HCT116 (cell line): ENCODE measurements at regions not wholly inside any gene's neighbourhood (a gene's known extent, or its start where the extent isn't known, plus 50 kb on each side); places are given as distances from the start of the nearest gene placed in this dataset.

Experiments
- ATAC-seq: fragments of 200-7000 bp; cut with Tn5 transposase; 2 replicates; pipeline ENCODE4 v1.9.1; 2020; ENCODE audit warnings: mild to moderate bottlenecking, moderate library complexity
- BruUV-seq: library from RNA; stranded (reverse); fragments of 400-500 nt; replicated peaks from 2 replicates; lab custom pipeline; 2021; lab: Mats Ljungman, UMichigan
- CTCF ChIA-PET: fragments of 300-600 bp; sonication (Branson Sonifier 250); formaldehyde crosslinking; loops from one replicate; lab custom pipeline; 2021; ENCODE audit warnings: antibody characterized with exemption; lab: Charles Lee
- POLR2A ChIA-PET: fragments of 300-600, 350-600 bp; sonication (Branson Sonifier 250); formaldehyde crosslinking; loops from one replicate; lab custom pipeline; 2021; ENCODE audit warnings: antibody characterized with exemption; lab: Charles Lee
- RAD21 ChIA-PET, 2 experiments: fragments of 300-600 bp; sonication (Branson Sonifier 250); formaldehyde crosslinking; loops; one replicate each; lab custom pipeline; 2023; ENCODE audit warnings: low total read pairs in 2 of 2; ENCODE audit not compliant: uncharacterized antibody in 2 of 2, unreplicated experiment in 2 of 2, low non-redundant PET in 1 of 2; lab: Charles Lee
- DNase-seq: peaks from one replicate; pipeline ENCODE4 v3.0.0-alpha.2; 2010; ENCODE audit warnings: low read depth, low spot score
- H2AFZ ChIP-seq: fragments of 200-600 bp; shearing (Covaris generic), sonication (generic); 2 replicates; pipeline ENCODE4 v1.6.1; 2017; ENCODE audit warnings: low read depth, mixed run types, mixed read lengths, antibody characterized with exemption, low read length; ENCODE audit not compliant: poor library complexity, severe bottlenecking
- H3K27ac ChIP-seq: 2 replicates; pipeline ENCODE4 v1.5.1; 2012; ENCODE audit warnings: low read depth, low read length
- H3K27me3 ChIP-seq: fragments of 200-600 bp; sonication (generic); 2 replicates; pipeline ENCODE4 v1.6.1; 2016; ENCODE audit warnings: mixed run types, low read length, mixed read lengths; ENCODE audit not compliant: insufficient read depth
- H3K36me3 ChIP-seq, 2 experiments: fragments of 200-500 bp in 1 of 2; fragments of 200-600 bp in 1 of 2; sonication (Bioruptor generic) in 1 of 2; sonication (generic) in 1 of 2; 2 replicates each; pipeline versions ENCODE4 v1.5.1 to v1.6.1; 2014 to 2016; ENCODE audit warnings: low read length in 2 of 2, inconsistent platforms in 1 of 2, mixed read lengths in 1 of 2, mixed run types in 1 of 2; ENCODE audit not compliant: insufficient read depth in 2 of 2, control insufficient read depth in 1 of 2
- H3K4me1 ChIP-seq, 2 experiments: fragments of 200-600 bp in 1 of 2; sonication (generic) in 1 of 2; 2 replicates each; pipeline versions ENCODE4 v1.5.1 to v1.6.1; 2012 to 2017; ENCODE audit warnings: low read length in 2 of 2, inconsistent platforms in 1 of 2, mild to moderate bottlenecking in 1 of 2, mixed read lengths in 1 of 2, mixed run types in 1 of 2, moderate library complexity in 1 of 2; ENCODE audit not compliant: insufficient read depth in 2 of 2, control insufficient read depth in 1 of 2
- H3K4me2 ChIP-seq: fragments of 200-600 bp; sonication (generic); 2 replicates; pipeline ENCODE4 v1.6.1; 2017; ENCODE audit warnings: mixed run types, low read length, mixed read lengths
- H3K4me3 ChIP-seq, 2 experiments: fragments of 200-600 bp in 1 of 2; sonication (generic) in 1 of 2; replicated peaks in 1 of 2; 2 replicates each; pipeline ENCODE4 v1.5.1; 2011 to 2016; ENCODE audit warnings: low read length in 2 of 2, control low read depth in 1 of 2, low read depth in 1 of 2, mild to moderate bottlenecking in 1 of 2, mixed read lengths in 1 of 2, mixed run types in 1 of 2
- H3K79me2 ChIP-seq: fragments of 200-600 bp; sonication (generic); 2 replicates; pipeline ENCODE4 v1.6.1; 2017; ENCODE audit warnings: mild to moderate bottlenecking, mixed run types, low read length, moderate library complexity, mixed read lengths; ENCODE audit not compliant: insufficient read depth
- H3K9ac ChIP-seq: fragments of 200-600 bp; sonication (generic); 2 replicates; pipeline ENCODE4 v1.6.1; 2016; ENCODE audit warnings: low read length, mixed read lengths
- H3K9me2 ChIP-seq: fragments of 200-600 bp; sonication (generic), shearing (Covaris generic); 2 replicates; pipeline ENCODE4 v1.6.1; 2017; ENCODE audit warnings: mixed run types, mild to moderate bottlenecking, moderate library complexity; ENCODE audit not compliant: insufficient read depth
- H3K9me3 ChIP-seq, 2 experiments: fragments of 200-500 bp in 1 of 2; fragments of 200-600 bp in 1 of 2; sonication (Bioruptor generic) in 1 of 2; sonication (generic) in 1 of 2; 2 replicates each; pipeline ENCODE4 v1.6.1; 2014 to 2017; ENCODE audit warnings: low read length in 2 of 2, mixed read lengths in 2 of 2, inconsistent platforms in 1 of 2, low read depth in 1 of 2, mild to moderate bottlenecking in 1 of 2, mixed run types in 1 of 2, moderate library complexity in 1 of 2; ENCODE audit not compliant: control insufficient read depth in 1 of 2, insufficient read depth in 1 of 2
- H4K20me1 ChIP-seq: fragments of 200-600 bp; sonication (generic), shearing (Covaris generic); 2 replicates; pipeline ENCODE4 v1.6.1; 2017; ENCODE audit warnings: mixed run types, mild to moderate bottlenecking, moderate library complexity; ENCODE audit not compliant: insufficient read depth
- ATF3 ChIP-seq: IDR thresholded peaks from 2 replicates; pipeline ENCODE4 v1.6.1; 2012
- CBX3 ChIP-seq: IDR thresholded peaks from 2 replicates; pipeline ENCODE4 v1.6.1; 2012; ENCODE audit warnings: low read depth
- CTCF ChIP-seq, 3 experiments: fragments of 200-600 bp in 1 of 3; sonication (generic) in 1 of 3; IDR thresholded peaks in 2 of 3; conservative IDR thresholded peaks in 1 of 3; 2 replicates each; pipeline ENCODE4 v1.5.1; 2012 to 2017; ENCODE audit warnings: low read depth in 2 of 3, low read length in 2 of 3, antibody characterized with exemption in 1 of 3, borderline replicate concordance in 1 of 3, control low read depth in 1 of 3, mild to moderate bottlenecking in 1 of 3, mixed read lengths in 1 of 3, mixed run types in 1 of 3, moderate library complexity in 1 of 3; ENCODE audit not compliant: insufficient read depth in 1 of 3
- EZH2 ChIP-seq: fragments of 200-600 bp; sonication (generic); IDR thresholded peaks from 2 replicates; pipeline ENCODE4 v1.6.1; 2017; ENCODE audit warnings: antibody characterized with exemption, mixed run types
- FOSL1 ChIP-seq: IDR thresholded peaks from 2 replicates; pipeline ENCODE4 v1.6.1; 2012; ENCODE audit warnings: low read depth
- JUND ChIP-seq: IDR thresholded peaks from 2 replicates; pipeline ENCODE4 v1.6.1; 2012
- POLR2A ChIP-seq: IDR thresholded peaks from 2 replicates; pipeline ENCODE4 v1.7.0; 2011; ENCODE audit warnings: borderline replicate concordance; ENCODE audit not compliant: insufficient read depth, insufficient read length; ENCODE audit errors: extremely low read depth
- POLR2AphosphoS5 ChIP-seq: IDR thresholded peaks from 2 replicates; pipeline ENCODE4 v1.6.1; 2011; ENCODE audit warnings: mild to moderate bottlenecking, low read depth, low read length, moderate library complexity
- SIN3A ChIP-seq: IDR thresholded peaks from 2 replicates; pipeline ENCODE4 v1.6.1; 2012; ENCODE audit warnings: low read depth
- SRF ChIP-seq: IDR thresholded peaks from 2 replicates; pipeline ENCODE4 v1.6.1; 2012; ENCODE audit warnings: low read depth
- TCF7L2 ChIP-seq: IDR thresholded peaks from 2 replicates; pipeline ENCODE4 v1.7.0; 2011; ENCODE audit warnings: borderline replicate concordance, inconsistent platforms; ENCODE audit not compliant: insufficient read depth, insufficient read length; ENCODE audit errors: extremely low read depth
- YY1 ChIP-seq: IDR thresholded peaks from 2 replicates; pipeline ENCODE4 v1.6.1; 2011; ENCODE audit warnings: low read length, low read depth, moderate library complexity, mild to moderate bottlenecking; ENCODE audit not compliant: insufficient replicate concordance; ENCODE audit errors: extremely low read depth
- ZFX ChIP-seq: fragments of 450-650 bp; IDR thresholded peaks from 2 replicates; pipeline ENCODE4 v1.6.1; 2017
- intact Hi-C: fragments of 100-400 bp; cut with micrococcal nuclease; formaldehyde crosslinking; loops from 2 replicates; pipeline ENCODE4 v1.10.0; 2022
- TF ChIP-seq, protein P1 (sequence below): IDR thresholded peaks from 2 replicates; pipeline ENCODE4 v1.6.1; 2012; ENCODE audit warnings: low read depth

GRCh38 chr9:7382304-7382703 lies 417.3 kb downstream of the DMAC1 start:
- Histone ChIP-seq H3K79me2 (no peaks in the 10 kb centered on the region), H3K9me3 (no peaks in the 10 kb centered on the region), H3K4me1 (no peaks in the 10 kb centered on the region), H3K9me2 (no peaks in the 10 kb centered on the region), H3K9ac (no peak overlapping the region), H2AFZ (no peak overlapping the region), H3K27ac (no peak overlapping the region), H3K36me3 (no peaks in the 10 kb centered on the region), H3K27me3 (peaks cover 11% of the 10 kb centered on the region; the same call in 1 of the 2 replicates)
- ChIA-PET POLR2A (no interaction called here), RAD21 (no interaction called here)
- intact Hi-C loops = no loop called here
- TF ChIP-seq SIN3A (no peak), EZH2 (no peak), YY1 (no peak), CBX3 (no peak)
- TF ChIP-seq, all 23 proteins: peak for 0
- no peak overlapping the region for H3K4me2 ChIP-seq
- no peaks in the 10 kb centered on the region for H4K20me1 ChIP-seq
- DNase-seq (no peak), ATAC-seq (no peak)
- no TSS peak for BruUV-seq
- H3K4me3 ChIP-seq = no peak overlapping the region
- CTCF ChIA-PET = no interaction called here

GRCh38 chr9:7377489-7377888 lies 422.1 kb downstream of the DMAC1 start:
- CTCF ChIA-PET = no interaction called here
- TF ChIP-seq ZFX = no peak
- TF ChIP-seq, protein P1, sequence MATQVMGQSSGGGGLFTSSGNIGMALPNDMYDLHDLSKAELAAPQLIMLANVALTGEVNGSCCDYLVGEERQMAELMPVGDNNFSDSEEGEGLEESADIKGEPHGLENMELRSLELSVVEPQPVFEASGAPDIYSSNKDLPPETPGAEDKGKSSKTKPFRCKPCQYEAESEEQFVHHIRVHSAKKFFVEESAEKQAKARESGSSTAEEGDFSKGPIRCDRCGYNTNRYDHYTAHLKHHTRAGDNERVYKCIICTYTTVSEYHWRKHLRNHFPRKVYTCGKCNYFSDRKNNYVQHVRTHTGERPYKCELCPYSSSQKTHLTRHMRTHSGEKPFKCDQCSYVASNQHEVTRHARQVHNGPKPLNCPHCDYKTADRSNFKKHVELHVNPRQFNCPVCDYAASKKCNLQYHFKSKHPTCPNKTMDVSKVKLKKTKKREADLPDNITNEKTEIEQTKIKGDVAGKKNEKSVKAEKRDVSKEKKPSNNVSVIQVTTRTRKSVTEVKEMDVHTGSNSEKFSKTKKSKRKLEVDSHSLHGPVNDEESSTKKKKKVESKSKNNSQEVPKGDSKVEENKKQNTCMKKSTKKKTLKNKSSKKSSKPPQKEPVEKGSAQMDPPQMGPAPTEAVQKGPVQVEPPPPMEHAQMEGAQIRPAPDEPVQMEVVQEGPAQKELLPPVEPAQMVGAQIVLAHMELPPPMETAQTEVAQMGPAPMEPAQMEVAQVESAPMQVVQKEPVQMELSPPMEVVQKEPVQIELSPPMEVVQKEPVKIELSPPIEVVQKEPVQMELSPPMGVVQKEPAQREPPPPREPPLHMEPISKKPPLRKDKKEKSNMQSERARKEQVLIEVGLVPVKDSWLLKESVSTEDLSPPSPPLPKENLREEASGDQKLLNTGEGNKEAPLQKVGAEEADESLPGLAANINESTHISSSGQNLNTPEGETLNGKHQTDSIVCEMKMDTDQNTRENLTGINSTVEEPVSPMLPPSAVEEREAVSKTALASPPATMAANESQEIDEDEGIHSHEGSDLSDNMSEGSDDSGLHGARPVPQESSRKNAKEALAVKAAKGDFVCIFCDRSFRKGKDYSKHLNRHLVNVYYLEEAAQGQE = no peak
- no peak for TF ChIP-seq FOSL1
- no peak for TF ChIP-seq JUND
- TF ChIP-seq CTCF (IDR thresholded peaks at IDR 0.05 in 2 of 3, conservative IDR thresholded peaks at IDR 0.05 in 1 of 3; ENCODE audit: borderline replicate concordance in 1 of 3, insufficient read depth in 1 of 3, low read depth in 2 of 3, low read length in 2 of 3) = no peak
- no peak for TF ChIP-seq ATF3
- no peak for TF ChIP-seq POLR2A
- no peak for TF ChIP-seq POLR2AphosphoS5
- TF ChIP-seq TCF7L2 = no peak
- TF ChIP-seq SRF = no peak

More at GRCh38 chr9:7377489-7377888, 422.1 kb downstream of the DMAC1 start:
- Histone ChIP-seq H3K4me3 (no peak overlapping the region), H3K36me3 (no peaks in the 10 kb centered on the region), H3K27ac (no peak overlapping the region), H3K4me2 (no peak overlapping the region), H3K27me3 (peaks cover 5% of the 10 kb centered on the region; the same call in 1 of the 2 replicates), H2AFZ (no peak overlapping the region), H3K9me3 (no peaks in the 10 kb centered on the region), H3K79me2 (no peaks in the 10 kb centered on the region), H3K9me2 (no peaks in the 10 kb centered on the region), H3K4me1 (no peaks in the 10 kb centered on the region), H3K9ac (no peak overlapping the region), H4K20me1 (no peaks in the 10 kb centered on the region)
- RAD21 ChIA-PET = no interaction called here
- ATAC-seq = no peak
- POLR2A ChIA-PET = no interaction called here
- DNase-seq = no peak
- BruUV-seq = no TSS peak
- intact Hi-C loops = no loop called here
